HG02759 (cell line): ENCODE measurements at regions not wholly inside any gene's neighbourhood (a gene's known extent, or its start where the extent isn't known, plus 50 kb on each side); places are given as distances from the start of the nearest gene placed in this dataset.

Experiments used
- ATAC-seq: cut with Tn5 transposase; IDR thresholded peaks from one replicate; pipeline ENCODE4 v1.9.1; 2021; ENCODE audit warnings: mild to moderate bottlenecking, moderate library complexity; ENCODE audit not compliant: unreplicated experiment

DNA sequence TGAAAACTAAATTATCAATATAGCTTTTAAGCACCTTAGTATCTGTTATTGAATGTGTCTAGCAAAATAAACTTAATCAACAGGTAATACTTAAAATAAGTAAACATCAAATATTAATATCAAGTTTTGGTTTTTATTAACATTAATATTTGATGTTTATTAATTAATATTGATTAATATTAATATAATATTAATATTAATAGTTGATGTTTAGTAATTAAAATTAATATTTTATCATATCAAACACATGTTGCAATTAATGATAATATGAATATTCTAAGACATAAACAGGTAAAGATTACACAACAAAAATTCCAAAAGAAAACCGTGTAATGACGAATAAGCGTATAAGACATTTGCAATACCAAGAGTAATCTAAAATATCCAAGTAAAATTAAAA, 222.8 kb upstream of the PRR20A start:
- no peak for ATAC-seq

- no peak for ATAC-seq
Measured at GRCh38 chr13:56923626-56924140, 217.0 kb upstream of the PRR20A start.

DNA sequence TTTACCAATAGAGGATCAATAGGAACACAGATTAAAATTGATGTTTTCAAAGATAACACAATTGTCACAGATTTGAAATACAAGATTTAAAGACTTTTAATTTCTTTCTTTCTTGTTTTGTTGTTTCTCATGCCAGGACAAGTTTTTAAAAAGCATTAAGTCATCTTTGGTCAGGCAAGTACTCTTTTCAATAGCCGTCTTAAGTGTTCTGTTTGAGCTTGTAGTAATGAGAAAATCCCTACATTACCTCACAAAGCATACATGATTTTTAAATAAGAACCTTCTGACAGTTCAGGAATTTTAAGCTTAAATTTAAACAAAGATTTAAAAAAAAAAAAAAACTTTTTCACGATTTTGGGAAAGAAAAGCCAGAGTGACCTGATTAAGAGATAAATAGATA, 216.3 kb upstream of the PRR20A start:
- no peak for ATAC-seq

DNA sequence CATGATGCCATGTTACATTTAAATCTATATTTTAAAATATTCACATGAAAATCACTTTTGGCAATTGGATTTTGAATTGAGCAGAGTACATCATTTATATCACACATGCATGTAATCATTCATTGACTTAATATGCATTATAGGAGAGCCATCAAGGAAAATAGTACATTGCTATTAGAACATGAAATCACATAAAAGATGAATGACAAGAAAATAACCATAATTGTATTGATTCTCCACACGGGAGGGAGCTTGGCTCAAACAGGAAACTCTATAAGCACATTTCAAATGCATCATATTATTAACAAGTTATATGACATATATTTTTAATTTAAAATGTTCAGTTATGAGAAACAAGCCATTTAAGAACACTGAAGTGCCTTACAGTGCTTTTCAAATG, 208.6 kb upstream of the PRR20A start:
- ATAC-seq, result no peak

GRCh38 chr13:56953965-56954364, 186.8 kb upstream of the PRR20A start:
- no peak for ATAC-seq

GRCh38 chr13:56975647-56976046, 165.1 kb upstream of the PRR20A start:
- ATAC-seq, result no peak

DNA sequence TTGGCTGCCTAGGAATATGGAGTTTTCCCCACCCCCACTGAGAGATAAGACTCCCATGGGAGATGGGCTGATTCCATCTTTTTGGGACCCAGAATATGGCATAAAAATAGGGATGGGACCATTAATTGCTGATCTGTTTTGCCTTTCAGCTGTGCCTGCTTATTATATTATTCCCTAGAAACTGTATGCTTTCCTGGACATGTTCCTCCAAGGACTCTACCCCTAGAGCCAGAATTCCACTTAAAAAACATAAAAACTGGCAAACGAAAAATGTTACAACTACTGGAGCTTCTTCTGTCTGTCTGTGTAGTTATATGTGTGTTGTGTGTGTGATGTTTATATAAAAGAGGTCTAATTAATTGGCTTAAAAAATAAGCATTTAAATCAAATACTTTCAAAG, 159.9 kb upstream of the PRR20A start:
- no peak for ATAC-seq

DNA sequence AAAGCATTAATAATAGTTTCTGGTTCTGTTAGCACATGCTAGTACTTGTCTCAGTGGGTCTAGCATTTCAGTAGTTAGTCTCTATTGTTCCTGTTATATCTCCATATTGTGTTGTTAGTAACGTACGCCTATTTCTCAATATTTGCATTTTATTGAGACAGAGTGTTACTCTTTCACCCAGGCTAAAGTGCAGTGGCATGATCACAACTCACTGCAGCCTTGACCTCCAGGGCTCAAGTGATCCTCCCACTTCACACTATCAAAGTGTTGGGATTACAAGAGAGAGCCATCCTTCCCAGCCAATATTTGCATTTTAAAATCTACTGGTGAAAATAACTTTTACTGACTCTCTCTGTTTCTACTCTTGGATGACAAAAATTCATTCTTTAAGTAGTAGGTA, 154.6 kb upstream of the PRR20A start:
- no peak for ATAC-seq

GRCh38 chr13:56988543-56988942, 152.2 kb upstream of the PRR20A start:
- ATAC-seq, result no peak

GRCh38 chr13:57003682-57004081, 137.0 kb upstream of the PRR20A start:
- no peak for ATAC-seq

GRCh38 chr13:57017357-57017756, 123.4 kb upstream of the PRR20A start:
- ATAC-seq, result no peak

DNA sequence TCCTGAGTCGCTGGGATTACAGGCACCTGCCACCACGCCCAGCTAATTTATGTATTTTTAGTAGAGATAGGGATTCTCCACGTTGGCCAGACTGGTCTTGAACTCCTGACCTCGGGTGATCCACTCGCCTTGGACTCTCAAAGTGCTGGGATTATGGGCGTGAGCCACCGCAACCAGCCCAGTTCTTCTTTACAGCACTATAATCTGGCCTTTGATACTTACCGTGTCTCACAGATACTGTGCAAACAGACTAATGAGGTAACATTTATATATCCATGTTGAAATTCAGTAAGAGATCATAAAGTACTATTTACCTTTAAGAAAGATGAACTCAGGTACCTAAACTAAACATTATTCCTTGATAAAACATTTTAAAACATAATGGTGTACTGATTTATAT, 121.8 kb upstream of the PRR20A start:
- no peak for ATAC-seq

- ATAC-seq, result no peak
Measured at GRCh38 chr13:57030671-57031070, 110.0 kb upstream of the PRR20A start.

- ATAC-seq, result no peak
Measured at GRCh38 chr13:57036290-57036689, 104.4 kb upstream of the PRR20A start.

- no peak for ATAC-seq
Measured at GRCh38 chr13:57044910-57045309, 95.8 kb upstream of the PRR20A start.

DNA sequence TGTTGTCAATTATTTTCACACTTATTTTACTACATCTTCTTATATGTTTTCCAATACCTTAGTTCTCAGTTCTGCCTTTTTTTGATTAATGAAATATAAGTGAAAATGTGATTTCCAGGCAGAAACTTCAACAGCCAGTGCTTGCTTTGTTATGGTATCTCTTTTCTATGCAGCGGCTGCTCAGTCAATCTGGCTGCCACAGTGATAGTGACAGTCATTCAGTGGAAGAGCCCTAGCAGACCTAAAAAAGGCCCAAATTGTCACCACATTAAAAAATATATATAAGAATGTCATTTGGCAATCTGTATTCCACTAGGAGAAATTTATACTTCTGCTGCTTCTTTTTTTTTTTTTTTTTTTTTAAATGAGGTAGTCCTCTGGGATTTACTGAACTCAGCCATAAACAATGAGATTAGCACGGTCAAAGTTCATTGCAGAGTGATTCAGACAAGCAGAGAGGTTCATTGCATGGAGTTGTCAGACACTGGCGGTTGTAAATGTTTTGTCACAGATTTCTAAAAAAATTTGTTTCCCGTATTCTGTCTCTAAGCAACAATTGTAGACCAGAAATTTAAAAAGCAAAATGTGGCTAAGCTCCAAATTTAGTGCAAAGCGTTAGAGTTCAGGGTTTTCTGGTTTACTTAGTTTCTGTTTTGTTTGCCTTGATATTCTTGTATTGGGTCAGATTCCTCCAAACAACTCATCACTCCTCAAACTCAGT, 94.7 kb upstream of the PRR20A start:
- no peak for ATAC-seq

DNA sequence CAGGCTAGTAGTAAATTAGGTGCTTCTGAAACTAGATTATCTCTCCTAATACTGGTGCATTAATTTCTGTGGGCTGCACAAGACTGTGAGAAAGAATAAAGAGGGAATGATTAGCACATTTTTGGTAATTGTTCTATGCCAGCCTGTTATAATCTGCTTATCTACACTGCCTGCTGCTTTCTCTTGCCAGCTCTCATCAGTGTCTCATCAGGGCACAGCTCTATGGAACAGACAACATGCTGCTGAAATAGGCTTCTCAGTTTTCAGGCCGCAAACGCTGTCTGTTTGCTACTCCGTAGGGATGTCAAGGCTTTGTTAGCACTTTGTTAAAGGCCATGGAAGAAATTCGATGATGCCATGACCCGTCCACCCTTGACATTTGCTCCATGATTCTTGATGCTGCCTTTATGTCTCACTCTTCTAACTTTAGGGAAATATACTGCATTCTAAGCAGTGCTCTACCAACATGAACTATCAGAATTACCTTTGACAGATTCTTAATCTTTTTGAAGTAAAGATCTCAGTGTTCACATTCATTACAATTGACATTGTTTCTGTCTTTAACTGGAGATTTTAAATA, 84.0 kb upstream of the PRR20A start:
- no peak for ATAC-seq

DNA sequence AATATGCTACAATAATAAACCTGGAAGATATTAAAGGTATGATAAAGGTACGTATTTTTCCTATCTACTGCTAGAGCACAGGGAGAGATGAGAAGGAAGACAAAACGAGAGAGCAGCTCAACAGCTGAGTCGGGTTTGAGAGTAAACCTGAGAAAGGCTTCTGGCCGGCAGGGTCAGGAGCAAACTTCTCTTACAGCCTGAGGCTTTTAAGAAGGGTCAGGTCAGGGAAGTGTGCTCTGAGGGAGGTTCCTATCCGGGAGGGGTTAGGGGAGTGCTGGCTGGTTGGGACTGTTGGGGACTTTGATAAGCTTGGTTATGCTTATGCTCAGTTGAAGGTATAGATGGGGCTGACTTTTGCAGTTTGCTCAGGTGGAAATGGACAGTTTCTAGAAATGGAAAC, 77.7 kb upstream of the PRR20A start:
- no peak for ATAC-seq

- no peak for ATAC-seq
Measured at GRCh38 chr13:57073983-57074382, 66.7 kb upstream of the PRR20A start.

GRCh38 chr13:57075588-57075987, 65.1 kb upstream of the PRR20A start:
- no peak for ATAC-seq

- ATAC-seq, result no peak
Measured at GRCh38 chr13:57087006-57087405, 53.7 kb upstream of the PRR20A start.
